H54 (cell line): ENCODE measurements at regions not wholly inside any gene's neighbourhood (a gene's known extent, or its start where the extent isn't known, plus 50 kb on each side); places are given as distances from the start of the nearest gene placed in this dataset.
"Not testable (repeated sequence)": the region's sequence is repeated elsewhere in the genome, so short reads cannot be mapped to it uniquely, and the experiment has no call there.

Experiments
- DNase-seq: peaks from one replicate; pipeline ENCODE4 v3.0.0; 2011; ENCODE audit warnings: low spot score, mixed read lengths; ENCODE audit not compliant: insufficient read length
- FAIRE-seq: peaks from 3 replicates; lab custom pipeline; 2011; peaks lifted over from hg19 to GRCh38; lab: Jason Lieb, UNC
- POLR2A ChIP-seq: IDR thresholded peaks from 2 replicates; pipeline ENCODE4 v1.6.1; 2011; ENCODE audit warnings: low read depth, mild to moderate bottlenecking, low read length

GRCh38 chr2:3035385-3036050 lies 342.1 kb downstream of the EIPR1 start:
- TF ChIP-seq POLR2A = no peak
- no peak for DNase-seq
- no peak for FAIRE-seq

- no peak for DNase-seq
- TF ChIP-seq POLR2A = no peak
- no peak for FAIRE-seq
These were observed 342.8 kb downstream of the EIPR1 start for GRCh38 chr2:3034856-3035255.

GRCh38 chr2:3034396-3034795 lies 343.2 kb downstream of the EIPR1 start:
- TF ChIP-seq POLR2A = no peak
- FAIRE-seq = no peak

GRCh38 chr2:3033315-3033714 lies 344.3 kb downstream of the EIPR1 start:
- FAIRE-seq = no peak
- no peak for TF ChIP-seq POLR2A
- DNase-seq = no peak

More at GRCh38 chr2:3034396-3034795, 343.2 kb downstream of the EIPR1 start:
- DNase-seq = no peak

- not testable (repeated sequence) for DNase-seq, FAIRE-seq
These were observed 346.8 kb downstream of the EIPR1 start for GRCh38 chr2:3030791-3031190.

- TF ChIP-seq POLR2A = no peak
- FAIRE-seq (no peak), DNase-seq (no peak)
These were observed 351.6 kb downstream of the EIPR1 start for GRCh38 chr2:3025984-3026383.

GRCh38 chr2:3025261-3025660 lies 352.4 kb downstream of the EIPR1 start:
- TF ChIP-seq POLR2A = no peak
- FAIRE-seq = no peak
- DNase-seq = no peak

GRCh38 chr2:3024401-3024935 lies 353.1 kb downstream of the EIPR1 start:
- no peak for TF ChIP-seq POLR2A
- no peak for FAIRE-seq
- DNase-seq = no peak

- FAIRE-seq = no peak
These were observed 354.1 kb downstream of the EIPR1 start for GRCh38 chr2:3023531-3023930.

GRCh38 chr2:3022841-3023372 lies 354.7 kb downstream of the EIPR1 start:
- no peak for FAIRE-seq
- no peak for DNase-seq
- no peak for TF ChIP-seq POLR2A

More at GRCh38 chr2:3023531-3023930, 354.1 kb downstream of the EIPR1 start:
- DNase-seq = no peak
- no peak for TF ChIP-seq POLR2A

- no peak for TF ChIP-seq POLR2A
- FAIRE-seq (no peak), DNase-seq (no peak)
These were observed 355.9 kb downstream of the EIPR1 start for GRCh38 chr2:3021720-3022119.

GRCh38 chr2:3010001-3010400 lies 367.6 kb downstream of the EIPR1 start:
- no peak for TF ChIP-seq POLR2A

GRCh38 chr2:3009483-3009882 lies 368.1 kb downstream of the EIPR1 start:
- no peak for TF ChIP-seq POLR2A
- FAIRE-seq (no peak), DNase-seq (no peak)

More at GRCh38 chr2:3010001-3010400, 367.6 kb downstream of the EIPR1 start:
- DNase-seq = no peak
- no peak for FAIRE-seq

- no peak for FAIRE-seq
- DNase-seq = no peak
- TF ChIP-seq POLR2A = no peak
These were observed 368.6 kb downstream of the EIPR1 start for GRCh38 chr2:3009005-3009404.

- DNase-seq = no peak
- FAIRE-seq = no peak
These were observed 369.1 kb downstream of the EIPR1 start for GRCh38 chr2:3008561-3008960.

More at GRCh38 chr2:3008561-3008960, 369.1 kb downstream of the EIPR1 start:
- TF ChIP-seq POLR2A = no peak
